ENCODE measurements at regions not wholly inside any gene's neighbourhood (a gene's known extent, or its start where the extent isn't known, plus 50 kb on each side); places are given as distances from the start of the nearest gene placed in this dataset.

- H3K4me3 ChIP-seq (ENCODE audit: control insufficient read depth in 2 of 3, extremely low read depth in 1 of 3, insufficient read depth in 2 of 3, low read depth in 1 of 3, low read length in 3 of 3): no peak overlapping the region
- H4K20me1 ChIP-seq (ENCODE audit: control insufficient read depth, extremely low read depth, insufficient read depth, low read length): no peaks in the 10 kb centered on the region
- no peak overlapping the region for H3K9ac ChIP-seq (ENCODE audit: control insufficient read depth, extremely low read depth, insufficient read depth, low read length)
- no peaks in the 10 kb centered on the region for H3K27me3 ChIP-seq (ENCODE audit: control insufficient read depth, extremely low read depth, insufficient read depth, low read length)
- H3K27ac ChIP-seq (ENCODE audit: control insufficient read depth, insufficient read depth, low read length): no peak overlapping the region
- no peak overlapping the region for H2AFZ ChIP-seq (ENCODE audit: control insufficient read depth, low read length)
- no peaks in the 10 kb centered on the region for H3K9me1 ChIP-seq (ENCODE audit: control insufficient read depth, extremely low read depth, insufficient read depth, low read length)
- no peaks in the 10 kb centered on the region for H3K9me3 ChIP-seq (ENCODE audit: control insufficient read depth, low read depth, low read length)
- FAIRE-seq: no peak
- DNase-seq (ENCODE audit: low read depth, low spot score): no peak
- H3K4me2 ChIP-seq (ENCODE audit: control insufficient read depth, extremely low read depth, insufficient read depth, low read depth, low read length): no peak overlapping the region
- no peaks in the 10 kb centered on the region for H3K79me2 ChIP-seq (ENCODE audit: control insufficient read depth, insufficient read depth, low read length)
- dilution Hi-C loops (cut with MboI; ENCODE audit: extremely low pct_ligation_motif_present, low sequenced_read_pairs): no loop called here
- peaks cover 10% of the 10 kb centered on the region for H3K4me1 ChIP-seq (ENCODE audit: control insufficient read depth, extremely low read depth, insufficient read depth, low read length)
- H3K36me3 ChIP-seq (ENCODE audit: control insufficient read depth in 2 of 2, extremely low read depth in 1 of 2, insufficient read depth in 2 of 2, low read length in 2 of 2): no peaks in the 10 kb centered on the region
- no peak for TF ChIP-seq EZH2 (IDR thresholded peaks at IDR 0.05; ENCODE audit: low read length)
- TF ChIP-seq CTCF (optimal IDR thresholded peaks at IDR 0.05 in 1 of 3, IDR thresholded peaks at IDR 0.05 in 1 of 3, conservative IDR thresholded peaks at IDR 0.05 in 1 of 3; ENCODE audit: extremely low read depth in 1 of 3, insufficient read depth in 2 of 3, low read length in 3 of 3): no peak
These were observed 229.3 kb upstream of the TRIB2 start for GRCh38 chr2:12487253-12488004.

- dilution Hi-C loops (cut with MboI; ENCODE audit: extremely low pct_ligation_motif_present, low sequenced_read_pairs): no loop called here
- no peak overlapping the region for H3K9ac ChIP-seq (ENCODE audit: control insufficient read depth, extremely low read depth, insufficient read depth, low read length)
- H3K27ac ChIP-seq (ENCODE audit: control insufficient read depth, insufficient read depth, low read length): no peak overlapping the region
- no peaks in the 10 kb centered on the region for H3K9me1 ChIP-seq (ENCODE audit: control insufficient read depth, extremely low read depth, insufficient read depth, low read length)
- H3K4me1 ChIP-seq (ENCODE audit: control insufficient read depth, extremely low read depth, insufficient read depth, low read length): peaks cover 19% of the 10 kb centered on the region
- H3K4me3 ChIP-seq (ENCODE audit: control insufficient read depth in 2 of 3, extremely low read depth in 1 of 3, insufficient read depth in 2 of 3, low read depth in 1 of 3, low read length in 3 of 3): no peak overlapping the region
- H3K4me2 ChIP-seq (ENCODE audit: control insufficient read depth, extremely low read depth, insufficient read depth, low read depth, low read length): no peak overlapping the region
- H3K27me3 ChIP-seq (ENCODE audit: control insufficient read depth, extremely low read depth, insufficient read depth, low read length): no peaks in the 10 kb centered on the region
- no peaks in the 10 kb centered on the region for H3K36me3 ChIP-seq (ENCODE audit: control insufficient read depth in 2 of 2, extremely low read depth in 1 of 2, insufficient read depth in 2 of 2, low read length in 2 of 2)
- H3K9me3 ChIP-seq (ENCODE audit: control insufficient read depth, low read depth, low read length): no peaks in the 10 kb centered on the region
- DNase-seq (ENCODE audit: low read depth, low spot score) (no peak), FAIRE-seq (no peak)
- no peaks in the 10 kb centered on the region for H4K20me1 ChIP-seq (ENCODE audit: control insufficient read depth, extremely low read depth, insufficient read depth, low read length)
- H2AFZ ChIP-seq (ENCODE audit: control insufficient read depth, low read length): no peak overlapping the region
- H3K79me2 ChIP-seq (ENCODE audit: control insufficient read depth, insufficient read depth, low read length): no peaks in the 10 kb centered on the region
- TF ChIP-seq EZH2 (IDR thresholded peaks at IDR 0.05; ENCODE audit: low read length): no peak
These were observed 228.1 kb upstream of the TRIB2 start for GRCh38 chr2:12488352-12489318.
